ENCODE measurements at regions not wholly inside any gene's neighbourhood (a gene's known extent, or its start where the extent isn't known, plus 50 kb on each side); places are given as distances from the start of the nearest gene placed in this dataset.

GRCh38 chr6:105838171-105838570 lies 248.0 kb upstream of the PRDM1 start:
- no peaks in the 10 kb centered on the region for H3K27me3 ChIP-seq (ENCODE audit: control insufficient read depth in 2 of 2, insufficient read depth in 2 of 2, low read length in 2 of 2)
- dilution Hi-C loops (cut with MboI; ENCODE audit: extremely low pct_ligation_motif_present, low sequenced_read_pairs) (no loop called here), intact Hi-C loops (cut with micrococcal nuclease) (loop anchor here (10.0 kb wide), 1 partner anchor 353 kb away; no protein-coding TSS in a partner anchor)
- H2AFZ ChIP-seq (ENCODE audit: low read depth, low read length), result no peak overlapping the region
- FAIRE-seq, result no peak
- H3K9me3 ChIP-seq (replicated peaks; ENCODE audit: control insufficient read depth, insufficient read depth, low read length), result no peaks in the 10 kb centered on the region
- no peak overlapping the region for H3K4me3 ChIP-seq (replicated peaks in 1 of 3; ENCODE audit: insufficient read depth in 1 of 3, low read depth in 1 of 3, low read length in 3 of 3)
- ChIA-PET CTCF (no interaction called here), POLR2A (no interaction called here)
- no peak overlapping the region for H3K4me2 ChIP-seq (ENCODE audit: insufficient read depth, low read length)
- H3K9me1 ChIP-seq (replicated peaks; ENCODE audit: control insufficient read depth, extremely low read depth, insufficient read depth, low read length), result no peaks in the 10 kb centered on the region
- no peaks in the 10 kb centered on the region for H3K4me1 ChIP-seq (ENCODE audit: control insufficient read depth, extremely low read depth, insufficient read depth, low read length)
- DNase-seq (ENCODE audit: low read depth, low spot score), result no peak
- no peak overlapping the region for H3K27ac ChIP-seq (ENCODE audit: insufficient read depth, low read depth, low read length)
- BruUV-seq (replicated peaks), result no TSS peak
- TF ChIP-seq GATA2 (IDR thresholded peaks at IDR 0.05; ENCODE audit: insufficient read depth, insufficient read length, low read depth, low read length) (no peak), CTCF (IDR thresholded peaks at IDR 0.05; ENCODE audit: extremely low read depth in 1 of 2, insufficient read depth in 1 of 2, low read depth in 1 of 2, low read length in 2 of 2) (no peak), JUN (IDR thresholded peaks at IDR 0.05; ENCODE audit: borderline replicate concordance, insufficient read depth, insufficient read length, low read depth) (no peak), POLR2A (IDR thresholded peaks at IDR 0.05; ENCODE audit: low read depth, low read length) (no peak), POLR2AphosphoS5 (IDR thresholded peaks at IDR 0.05; ENCODE audit: insufficient read depth, low read depth, low read length) (no peak)
- no peaks in the 10 kb centered on the region for H3K79me2 ChIP-seq (ENCODE audit: control insufficient read depth, insufficient read depth, low read length)
- no peaks in the 10 kb centered on the region for H3K36me3 ChIP-seq (ENCODE audit: control insufficient read depth in 2 of 2, extremely low read depth in 1 of 2, insufficient read depth in 2 of 2, low read length in 2 of 2)
- H4K20me1 ChIP-seq (replicated peaks; ENCODE audit: control insufficient read depth, extremely low read depth, insufficient read depth, low read length), result no peaks in the 10 kb centered on the region
- no peak overlapping the region for H3K9ac ChIP-seq (replicated peaks; ENCODE audit: extremely low read depth, insufficient read depth, low read length)

- dilution Hi-C loops (cut with MboI; ENCODE audit: extremely low pct_ligation_motif_present, low sequenced_read_pairs) (no loop called here), intact Hi-C loops (cut with micrococcal nuclease) (loop anchor here (10.0 kb wide), 1 partner anchor 352 kb away; no protein-coding TSS in a partner anchor)
- BruUV-seq (replicated peaks), result no TSS peak
- H3K27me3 ChIP-seq (ENCODE audit: control insufficient read depth in 2 of 2, insufficient read depth in 2 of 2, low read length in 2 of 2), result no peaks in the 10 kb centered on the region
- H2AFZ ChIP-seq (ENCODE audit: low read depth, low read length), result no peak overlapping the region
- H3K4me3 ChIP-seq (replicated peaks in 1 of 3; ENCODE audit: insufficient read depth in 1 of 3, low read depth in 1 of 3, low read length in 3 of 3), result no peak overlapping the region
- no peaks in the 10 kb centered on the region for H4K20me1 ChIP-seq (replicated peaks; ENCODE audit: control insufficient read depth, extremely low read depth, insufficient read depth, low read length)
- H3K36me3 ChIP-seq (ENCODE audit: control insufficient read depth in 2 of 2, extremely low read depth in 1 of 2, insufficient read depth in 2 of 2, low read length in 2 of 2), result no peaks in the 10 kb centered on the region
- no peak overlapping the region for H3K27ac ChIP-seq (ENCODE audit: insufficient read depth, low read depth, low read length)
- TF ChIP-seq POLR2AphosphoS5 (IDR thresholded peaks at IDR 0.05; ENCODE audit: insufficient read depth, low read depth, low read length) (no peak), FOS (IDR thresholded peaks at IDR 0.05; ENCODE audit: borderline replicate concordance, insufficient read depth, low read length) (no peak), EZH2 (IDR thresholded peaks at IDR 0.05; ENCODE audit: borderline replicate concordance, low read depth, low read length, severe bottlenecking) (no peak), MAX (IDR thresholded peaks at IDR 0.05; ENCODE audit: insufficient read depth, insufficient read length) (no peak)
- no peaks in the 10 kb centered on the region for H3K9me3 ChIP-seq (replicated peaks; ENCODE audit: control insufficient read depth, insufficient read depth, low read length)
- DNase-seq (ENCODE audit: low read depth, low spot score) (no peak), FAIRE-seq (no peak)
- H3K4me2 ChIP-seq (ENCODE audit: insufficient read depth, low read length), result no peak overlapping the region
- CTCF ChIA-PET, result interaction anchor here (0.7 to 1.4 kb wide), 2 partner anchors 12 to 405 kb away, joined by 3 to 6 read pairs; no protein-coding TSS in a partner anchor
- POLR2A ChIA-PET, result no interaction called here
- no peak overlapping the region for H3K9ac ChIP-seq (replicated peaks; ENCODE audit: extremely low read depth, insufficient read depth, low read length)
- H3K79me2 ChIP-seq (ENCODE audit: control insufficient read depth, insufficient read depth, low read length), result no peaks in the 10 kb centered on the region
- H3K4me1 ChIP-seq (ENCODE audit: control insufficient read depth, extremely low read depth, insufficient read depth, low read length), result no peaks in the 10 kb centered on the region
- H3K9me1 ChIP-seq (replicated peaks; ENCODE audit: control insufficient read depth, extremely low read depth, insufficient read depth, low read length), result no peaks in the 10 kb centered on the region
Measured at GRCh38 chr6:105836889-105837288, 249.2 kb upstream of the PRDM1 start.
